Stomach (tissue), 8 donors: ENCODE measurements at regions not wholly inside any gene's neighbourhood (a gene's known extent, or its start where the extent isn't known, plus 50 kb on each side); places are given as distances from the start of the nearest gene placed in this dataset.

ENCODE experiments used
- DNase-seq, 2 donors: peaks; one replicate each; pipeline versions ENCODE4 v3.0.0 to v3.0.0-alpha.2; 2013 to 2019
- H3K27ac ChIP-seq, 5 donors: fragments of 200-600 bp in 4 of 5; sonication (generic) in 4 of 5; one replicate each; pipeline ENCODE4 v1.5.1; 2013 to 2019; ENCODE audit warnings: mild to moderate bottlenecking in 1 of 5, moderate library complexity in 1 of 5
- H3K27me3 ChIP-seq, 3 donors: fragments of 200-600 bp; sonication (generic); one replicate each; pipeline ENCODE4 v1.5.1; 2017 to 2019; ENCODE audit warnings: mixed run types in 1 of 3
- H3K36me3 ChIP-seq, 4 donors: fragments of 200-600 bp; sonication (generic); 1 replicate in 3 of 4; 2 replicates in 1 of 4; pipeline ENCODE4 v1.5.1; 2016 to 2019
- H3K4me1 ChIP-seq, 4 donors: fragments of 200-600 bp; sonication (generic); one replicate each; pipeline ENCODE4 v1.5.1; 2016 to 2019
- H3K4me3 ChIP-seq, 4 donors: fragments of 200-600 bp; sonication (generic) in 3 of 4; one replicate each; pipeline ENCODE4 v1.5.1; 2016 to 2019; ENCODE audit warnings: mild to moderate bottlenecking in 1 of 4
- H3K9me3 ChIP-seq, 4 donors: fragments of 200-600 bp; sonication (generic); one replicate each; pipeline ENCODE4 v1.5.1; 2016 to 2019
- CTCF ChIP-seq, 7 experiments: fragments of 450-650 bp in 4 of 7; fragments of 200-600 bp in 3 of 7; sonication (generic) in 3 of 7; IDR thresholded peaks; one replicate each; pipeline ENCODE4 v1.5.1; 2016 to 2019; ENCODE audit warnings: antibody characterized with exemption in 7 of 7, control low read depth in 2 of 7, mild to moderate bottlenecking in 1 of 7
- EP300 ChIP-seq: sonication (generic); formaldehyde crosslinking; IDR thresholded peaks from one replicate; pipeline ENCODE4 v1.6.1; 2017; ENCODE audit warnings: antibody characterized with exemption
- POLR2A ChIP-seq, 4 donors: fragments of 450-650 bp; IDR thresholded peaks; one replicate each; pipeline ENCODE4 v1.6.1; 2016; ENCODE audit warnings: antibody characterized with exemption in 4 of 4, control low read depth in 2 of 4, mild to moderate bottlenecking in 1 of 4, moderate library complexity in 1 of 4
- POLR2AphosphoS5 ChIP-seq, 3 donors: sonication (generic); formaldehyde crosslinking; IDR thresholded peaks; one replicate each; pipeline ENCODE4 v1.6.1; 2016; ENCODE audit warnings: antibody characterized with exemption in 3 of 3
- WGBS, 5 donors: extraction: QIAGEN DNeasy Blood & Tissue Kit in 3 of 5; methylation state at CpG; one replicate each; pipeline versions ENCODE4 v1.1.5 to v1.1.7; 2013 to 2018; 5-methylcytosine and 5-hydroxymethylcytosine counted together
- intact Hi-C: fragments of 100-400 bp; cut with DNase I; formaldehyde crosslinking; loops from one replicate; pipeline ENCODE4 v1.15.1; 2023; ENCODE audit warnings: low total_unique reads
- donor health status: healthy with polysubstance abuse.
- donor health status: Bipolar disorder and iron deficiency.
- donor health status: healthy.

DNA sequence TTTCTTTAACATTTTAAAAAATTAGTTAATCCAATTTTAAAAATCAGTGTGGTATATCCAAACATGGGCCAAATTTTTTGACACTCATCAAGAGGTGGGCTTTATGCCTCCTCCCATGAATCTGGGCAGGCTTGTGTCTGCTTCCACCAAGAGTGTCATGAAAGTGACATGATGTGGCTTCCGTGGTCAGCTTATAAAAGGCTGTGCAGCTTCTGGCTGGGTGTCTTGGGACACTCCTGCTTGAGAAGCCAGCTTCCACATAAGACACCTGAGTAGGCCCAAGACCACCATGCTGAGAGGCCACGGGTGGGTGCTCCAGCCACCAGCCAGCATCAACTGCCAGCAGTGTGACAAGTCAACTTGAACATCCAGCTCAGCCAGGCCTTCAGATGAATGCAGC, 74.3 kb upstream of the RUNX3 start:
- H3K36me3 ChIP-seq, result no peaks in the 10 kb centered on the region
- WGBS, 5 donors, result 70 to 78% (median 73%) methylated on average over 2 of the region's 2 CpGs
- H3K27ac ChIP-seq, result no peak overlapping the region
- H3K4me1 ChIP-seq, result peaks cover 7 to 15% (median 10%) of the 10 kb centered on the region in 4 donors
- H3K27me3 ChIP-seq, result peaks cover 0 to 42% (median 14%) of the 10 kb centered on the region in 3 donors
- H3K4me3 ChIP-seq, result no peak overlapping the region
- TF ChIP-seq POLR2A (IDR thresholded peaks at IDR 0.05) (no peak), CTCF (IDR thresholded peaks at IDR 0.05) (no peak), POLR2AphosphoS5 (IDR thresholded peaks at IDR 0.05) (no peak), EP300 (no peak)
- intact Hi-C loops, result no loop called here
- H3K9me3 ChIP-seq, result no peaks in the 10 kb centered on the region
- DNase-seq, result no peak

DNA sequence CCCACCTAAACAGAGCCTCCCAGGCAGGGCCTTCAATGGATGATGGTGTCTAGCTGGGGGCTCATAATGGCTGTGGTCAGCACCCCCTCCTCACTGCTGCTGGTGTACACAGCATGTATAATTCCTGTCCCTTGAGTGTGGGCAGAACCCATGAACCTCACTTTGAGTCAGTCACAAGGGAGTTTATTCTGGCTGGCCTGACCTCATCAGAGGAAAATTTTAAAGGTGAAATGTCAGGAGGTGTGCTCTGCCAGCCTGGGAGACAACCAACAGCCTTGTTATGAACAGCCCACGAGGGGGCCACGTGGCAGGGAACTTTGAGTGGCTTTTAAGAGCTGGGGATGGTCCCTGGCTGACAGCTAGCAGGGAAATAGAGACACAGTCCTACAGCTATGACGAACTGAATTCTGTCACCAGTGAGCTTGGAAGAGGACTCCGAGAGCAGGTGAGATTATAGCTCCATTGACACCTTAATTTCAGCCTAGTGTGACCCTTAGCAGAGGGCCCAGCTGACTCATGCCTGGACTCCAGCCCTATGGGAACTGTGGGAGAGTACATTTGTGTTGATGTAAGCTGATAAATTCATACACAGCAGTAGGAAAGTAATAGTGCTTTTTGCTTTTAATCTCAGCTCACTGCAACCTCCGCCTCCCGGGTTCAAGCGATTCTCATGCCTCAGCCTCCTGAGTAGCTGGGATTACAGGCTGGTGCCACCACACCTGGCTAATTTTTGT, 73.5 kb upstream of the RUNX3 start:
- DNase-seq, result no peak
- no peak overlapping the region for H3K4me3 ChIP-seq
- 80 to 87% (median 82%) methylated on average over 7 of the region's 7 CpGs for WGBS, 5 donors
- no peak overlapping the region for H3K27ac ChIP-seq
- intact Hi-C loops, result no loop called here
- peaks cover 0 to 34% (median 10%) of the 10 kb centered on the region in 3 donors for H3K27me3 ChIP-seq
- H3K4me1 ChIP-seq, result peaks cover 7 to 15% (median 10%) of the 10 kb centered on the region in 4 donors
- H3K36me3 ChIP-seq, result no peaks in the 10 kb centered on the region
- no peaks in the 10 kb centered on the region for H3K9me3 ChIP-seq
- TF ChIP-seq POLR2A (IDR thresholded peaks at IDR 0.05) (no peak), POLR2AphosphoS5 (IDR thresholded peaks at IDR 0.05) (no peak), CTCF (IDR thresholded peaks at IDR 0.05) (no peak), EP300 (no peak)

- Histone ChIP-seq H3K36me3 (no peaks in the 10 kb centered on the region), H3K9me3 (no peaks in the 10 kb centered on the region), H3K4me3 (no peak overlapping the region), H3K4me1 (peaks cover 7 to 15% (median 10%) of the 10 kb centered on the region in 4 donors), H3K27me3 (peaks cover 0 to 28% (median 10%) of the 10 kb centered on the region in 3 donors), H3K27ac (no peak overlapping the region)
- intact Hi-C loops, result no loop called here
- 74 to 93% (median 91%) methylated on average over 7 of the region's 7 CpGs for WGBS, 5 donors
- DNase-seq, result no peak
- TF ChIP-seq CTCF (IDR thresholded peaks at IDR 0.05) (no peak), POLR2A (IDR thresholded peaks at IDR 0.05) (no peak), POLR2AphosphoS5 (IDR thresholded peaks at IDR 0.05) (no peak), EP300 (no peak)
These were observed 72.9 kb upstream of the RUNX3 start for GRCh38 chr1:25003000-25003399.

- H3K4me3 ChIP-seq, result no peak overlapping the region
- no peak overlapping the region for H3K27ac ChIP-seq
- DNase-seq, result no peak
- no peaks in the 10 kb centered on the region for H3K9me3 ChIP-seq
- no peaks in the 10 kb centered on the region for H3K4me1 ChIP-seq
- intact Hi-C loops, result no loop called here
- no peak for TF ChIP-seq EP300
- TF ChIP-seq POLR2A (IDR thresholded peaks at IDR 0.05), result no peak
- no peak for TF ChIP-seq POLR2AphosphoS5 (IDR thresholded peaks at IDR 0.05)
- TF ChIP-seq CTCF (IDR thresholded peaks at IDR 0.05), result no peak
- H3K27me3 ChIP-seq, result peaks cover 0 to 11% (median 3%) of the 10 kb centered on the region in 3 donors
- H3K36me3 ChIP-seq, result no peaks in the 10 kb centered on the region
- 71 to 76% (median 75%) methylated on average over 11 to 17 of the region's 17 CpGs for WGBS, 5 donors
These were observed 71.2 kb upstream of the RUNX3 start for GRCh38 chr1:25001125-25001915.
